ENCODE measurements at regions not wholly inside any gene's neighbourhood (a gene's known extent, or its start where the extent isn't known, plus 50 kb on each side); places are given as distances from the start of the nearest gene placed in this dataset.
"Not testable (repeated sequence)": the region's sequence is repeated elsewhere in the genome, so short reads cannot be mapped to it uniquely, and the experiment has no call there.

DNA sequence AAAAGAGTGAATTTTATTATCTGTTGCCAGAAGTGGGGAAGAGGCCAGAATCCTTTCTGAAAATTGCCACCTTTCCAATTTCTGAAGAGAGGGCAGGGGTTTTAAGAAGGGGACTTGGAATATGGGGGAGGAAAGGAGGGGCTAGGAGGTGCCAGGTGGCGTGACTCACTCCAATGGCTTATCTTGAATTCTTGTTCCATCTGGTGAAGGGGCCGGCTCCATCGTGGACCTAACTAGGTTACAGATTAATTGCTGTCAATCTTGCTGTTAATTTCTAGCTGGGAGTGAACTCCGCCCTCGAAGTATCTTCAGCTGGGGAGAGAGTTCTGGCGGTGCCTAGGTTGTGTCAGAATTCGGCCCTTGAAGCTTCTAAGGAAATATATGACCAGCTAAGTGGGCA lies 138.7 kb downstream of the YTHDC2 start:
- no peak for DNase-seq

DNA sequence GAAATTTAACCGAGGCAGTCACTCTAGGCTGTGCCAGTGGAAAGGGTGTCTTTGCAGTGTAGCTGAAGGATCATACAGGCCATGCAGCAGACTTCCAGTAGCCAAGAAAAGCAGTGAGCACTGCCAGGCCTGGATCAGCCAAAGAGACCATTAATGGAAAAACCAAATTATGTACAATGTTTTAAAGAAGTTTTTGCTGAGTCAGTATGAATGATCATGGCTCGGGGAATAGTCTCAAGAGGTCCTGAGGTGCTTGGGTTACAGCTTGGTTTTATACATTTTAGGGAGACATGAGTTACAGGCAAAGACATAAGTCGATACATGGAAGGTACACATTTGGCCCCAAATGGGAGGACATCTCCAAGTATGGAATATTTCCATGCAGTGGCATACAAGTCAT lies 141.3 kb downstream of the YTHDC2 start:
- DNase-seq: no peak

- DNase-seq: no peak
Measured at GRCh38 chr5:113660206-113660605, 146.7 kb downstream of the YTHDC2 start.

GRCh38 chr5:113660706-113661250 lies 147.3 kb downstream of the YTHDC2 start:
- DNase-seq: no peak

- no peak for DNase-seq
Measured at GRCh38 chr5:113663879-113664541, 150.5 kb downstream of the YTHDC2 start.

DNA sequence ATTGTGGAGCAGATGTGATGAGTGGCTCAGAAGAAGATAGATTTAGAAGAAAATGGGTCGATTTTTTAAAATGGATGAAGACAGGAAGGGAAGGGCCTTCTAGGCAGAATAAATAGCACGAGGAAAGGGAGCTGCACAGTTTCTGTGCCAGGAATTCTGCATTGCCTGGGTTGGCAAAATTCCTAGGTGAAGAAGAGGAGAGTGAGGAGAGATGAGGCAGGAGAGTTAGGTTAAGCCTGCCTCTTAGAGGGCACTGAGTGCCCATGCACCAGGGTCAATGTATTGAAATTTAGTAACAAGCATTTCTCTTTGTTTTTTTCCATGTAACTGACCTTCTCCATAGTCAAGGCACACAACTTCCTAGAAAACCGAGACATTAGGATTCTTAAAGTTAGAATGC lies 159.5 kb downstream of the YTHDC2 start:
- DNase-seq: no peak

DNA sequence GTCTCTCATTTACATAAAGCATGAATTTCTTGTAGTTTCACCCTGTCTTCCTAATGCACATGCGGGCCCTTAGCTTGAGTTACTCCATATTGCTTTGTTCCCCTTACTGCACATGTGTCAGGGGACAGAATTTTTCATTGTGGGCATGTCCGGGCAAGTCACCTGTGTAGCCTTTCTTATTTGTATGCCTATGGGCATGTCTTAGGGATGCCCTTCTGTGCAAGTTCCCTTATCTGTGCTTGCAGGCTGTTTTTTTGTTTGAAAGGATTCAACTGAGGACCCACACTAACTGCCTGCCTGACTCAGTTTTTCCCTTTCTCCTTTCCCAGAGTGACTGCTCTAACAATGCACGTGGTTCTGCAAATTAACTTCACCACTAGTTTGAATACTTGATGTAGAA lies 161.7 kb downstream of the YTHDC2 start:
- no peak for DNase-seq

- no peak for DNase-seq
Measured at GRCh38 chr5:113678202-113678601, 164.7 kb downstream of the YTHDC2 start.

DNA sequence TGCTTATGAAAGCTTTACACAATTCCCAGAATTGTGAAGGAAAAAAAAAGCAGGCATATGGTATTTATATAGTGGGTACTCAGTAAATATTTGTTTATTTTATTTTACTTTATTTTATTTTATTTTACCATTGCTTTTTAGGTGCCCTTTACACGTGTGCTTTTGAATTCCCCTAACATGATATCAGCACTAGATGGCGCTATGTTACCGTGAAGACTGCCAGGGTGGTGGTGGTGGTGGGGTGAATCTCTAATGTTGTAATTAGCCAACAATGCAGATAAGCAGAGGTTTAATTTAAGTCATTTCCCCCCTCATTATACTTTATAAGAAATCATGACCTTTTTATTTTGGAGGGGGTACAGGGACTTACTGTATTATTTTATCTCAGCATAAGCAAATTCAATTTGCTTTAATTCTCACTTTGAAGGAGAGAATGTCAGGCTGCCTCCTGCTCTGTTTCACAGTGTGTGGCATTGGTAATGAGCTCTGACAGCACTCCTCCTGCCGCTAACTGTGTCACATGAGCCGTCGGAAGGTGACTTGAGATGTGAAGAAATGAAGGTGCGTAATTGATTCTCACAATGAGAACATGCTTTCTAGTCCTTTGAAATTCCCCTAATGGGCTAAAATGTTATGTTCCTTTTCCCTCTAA lies 165.6 kb downstream of the YTHDC2 start:
- peak; percentile 58 for DNase-seq

DNA sequence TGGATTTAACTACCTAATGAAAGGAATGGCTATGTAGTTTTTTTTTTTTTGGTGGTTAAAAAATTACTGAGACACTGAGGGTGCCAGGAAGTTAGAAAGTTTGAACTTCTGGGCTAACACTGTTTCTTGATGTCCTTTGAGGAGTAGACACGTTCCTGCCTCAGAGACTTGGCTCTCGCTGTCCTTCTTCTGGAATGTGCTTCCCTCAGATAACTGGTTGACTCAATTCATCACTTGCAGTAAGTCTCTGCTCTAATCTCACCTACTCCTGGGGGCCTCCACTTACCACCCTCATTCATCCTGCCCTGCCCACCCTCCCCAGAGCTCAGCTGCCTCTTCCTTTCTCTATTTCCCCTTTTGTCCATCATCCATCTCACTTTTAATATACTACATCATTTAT lies 167.0 kb downstream of the YTHDC2 start:
- no peak for DNase-seq

DNA sequence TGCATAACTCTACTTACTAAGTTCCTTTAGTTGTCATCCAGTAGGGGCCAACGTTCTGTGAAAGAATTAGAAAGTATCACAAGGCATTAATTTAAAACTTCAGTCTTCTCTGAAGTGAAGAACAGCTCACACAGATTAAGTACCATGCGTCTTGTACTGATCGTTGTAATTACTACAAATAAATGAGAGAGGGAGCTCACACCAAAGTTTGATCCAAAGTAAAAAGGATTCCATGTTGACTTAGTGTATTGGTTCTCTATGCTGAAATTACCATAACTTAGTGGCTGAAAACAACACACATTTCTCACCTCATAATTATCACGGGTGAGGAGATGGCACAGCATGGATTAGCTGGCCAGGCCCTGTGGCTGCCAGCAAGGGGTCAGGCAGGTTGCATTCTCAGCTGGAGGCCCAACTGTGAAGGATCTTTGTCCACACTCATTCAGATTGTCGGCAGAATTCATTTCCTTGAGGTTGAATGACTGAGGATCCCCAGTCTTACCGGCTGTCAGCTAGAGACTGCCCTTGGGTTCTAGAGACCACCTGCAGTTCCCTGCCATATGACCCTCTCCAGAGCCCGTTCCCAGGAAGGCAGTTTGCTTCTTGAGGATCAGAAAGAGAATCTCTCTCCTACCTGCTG lies 169.1 kb downstream of the YTHDC2 start:
- no peak for DNase-seq

- no peak for DNase-seq
Measured at GRCh38 chr5:113683211-113683610, 169.7 kb downstream of the YTHDC2 start.

DNA sequence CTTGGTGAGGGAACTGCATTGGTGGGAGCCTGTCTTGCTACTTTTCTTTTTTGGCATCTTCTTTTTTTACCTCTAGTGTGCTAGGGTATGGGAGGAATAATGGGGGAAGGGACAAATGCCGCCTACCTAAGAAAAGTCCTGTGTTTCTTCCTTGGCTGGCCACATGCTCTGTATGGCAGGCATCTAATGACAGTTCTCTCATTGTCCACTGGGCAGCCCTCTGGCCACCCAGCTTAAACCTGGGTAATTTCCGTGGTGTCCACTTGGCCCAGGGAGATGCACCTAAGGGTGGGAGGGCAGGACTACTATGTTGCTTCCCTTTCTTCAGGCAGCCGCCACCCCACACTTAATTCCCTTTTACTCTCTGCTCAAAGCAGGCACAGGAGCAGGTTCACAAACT lies 173.1 kb downstream of the YTHDC2 start:
- no peak for DNase-seq

- no peak for DNase-seq
Measured at GRCh38 chr5:113689647-113690046, 176.2 kb downstream of the YTHDC2 start.

DNA sequence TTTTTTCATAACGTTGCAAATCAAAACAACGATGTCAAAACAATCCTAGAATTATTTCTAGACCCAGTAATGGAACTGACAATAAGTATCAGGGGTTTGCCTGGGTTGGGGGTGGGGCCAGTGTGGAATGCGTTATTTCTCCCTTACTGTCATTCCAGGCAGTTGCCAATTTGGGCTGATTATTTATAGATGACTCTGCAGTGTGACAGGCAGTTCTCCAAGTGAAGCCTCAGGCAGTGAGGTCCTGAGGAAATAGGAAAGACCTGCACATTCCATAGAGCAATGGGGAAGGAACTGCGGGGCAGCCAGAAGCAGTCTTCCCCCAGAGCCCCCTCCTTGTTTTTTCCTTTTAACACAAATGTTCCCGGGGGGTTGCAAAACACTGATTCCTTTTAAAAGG lies 179.0 kb downstream of the YTHDC2 start:
- DNase-seq: no peak

- DNase-seq: no peak
Measured at GRCh38 chr5:113692891-113693457, 179.5 kb downstream of the YTHDC2 start.

DNA sequence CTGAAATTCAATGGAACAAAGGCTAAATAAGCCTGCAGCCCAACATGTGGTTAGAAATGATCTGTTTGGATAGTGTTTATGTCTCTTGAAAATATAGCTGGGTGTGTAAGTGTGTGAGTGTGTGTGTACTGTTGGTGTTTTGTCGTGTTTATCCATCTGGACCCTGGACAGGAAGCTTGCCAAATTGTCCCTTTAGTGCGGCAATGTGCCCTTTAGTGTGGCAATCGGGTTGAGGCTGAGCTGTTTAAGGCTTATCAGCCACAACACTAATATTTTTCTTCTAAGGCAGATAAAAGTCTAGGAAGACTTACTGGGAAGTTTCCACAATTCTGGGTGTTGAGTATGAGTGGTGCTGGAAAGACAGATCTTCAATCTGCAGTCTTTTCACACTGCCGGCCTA lies 180.2 kb downstream of the YTHDC2 start:
- DNase-seq: no peak

GRCh38 chr5:113694576-113694975 lies 181.1 kb downstream of the YTHDC2 start:
- no peak for DNase-seq

- DNase-seq: no peak
Measured at GRCh38 chr5:113703266-113703665, 189.8 kb downstream of the YTHDC2 start.

GRCh38 chr5:113705657-113706056 lies 192.2 kb downstream of the YTHDC2 start:
- DNase-seq: no peak

DNA sequence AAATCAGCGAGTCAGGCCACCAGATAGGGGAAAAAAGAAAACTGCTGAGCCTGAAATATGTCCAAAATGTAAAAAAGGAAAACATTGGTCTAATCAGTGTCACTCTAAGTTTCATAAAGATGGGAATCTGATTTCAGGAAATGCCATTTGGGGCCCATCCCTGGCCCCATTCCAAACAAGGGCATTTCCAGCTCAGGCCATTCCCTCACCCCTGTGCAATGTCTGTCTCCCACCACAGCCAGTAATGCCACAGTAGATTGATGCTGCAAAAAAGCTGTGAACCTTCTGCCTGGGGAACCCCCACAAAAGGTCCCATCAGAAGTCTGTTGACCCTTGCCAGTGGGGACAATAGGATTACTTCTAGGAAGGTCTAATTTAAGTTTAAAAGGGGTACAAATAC lies 199.6 kb downstream of the YTHDC2 start:
- no peak for DNase-seq

DNA sequence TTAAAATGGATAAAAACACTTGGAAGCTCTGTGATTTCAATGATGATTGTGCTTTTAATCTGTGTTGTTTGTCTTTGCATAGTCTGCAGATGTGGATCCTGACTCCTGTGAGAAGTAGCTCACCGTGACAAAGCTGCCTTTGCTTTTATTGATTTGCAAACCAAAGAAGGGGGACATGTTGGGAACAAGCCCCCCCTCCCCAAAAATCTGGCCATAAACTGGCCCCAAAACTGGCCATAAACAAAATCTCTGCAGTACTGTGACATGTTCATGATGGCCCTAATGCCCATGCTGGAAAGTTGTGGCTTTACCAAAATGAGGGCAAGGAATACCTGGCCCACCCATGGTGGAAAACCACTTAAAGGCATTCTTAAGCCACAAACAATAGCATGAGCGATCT lies 202.4 kb downstream of the YTHDC2 start:
- DNase-seq: not testable (repeated sequence)

DNA sequence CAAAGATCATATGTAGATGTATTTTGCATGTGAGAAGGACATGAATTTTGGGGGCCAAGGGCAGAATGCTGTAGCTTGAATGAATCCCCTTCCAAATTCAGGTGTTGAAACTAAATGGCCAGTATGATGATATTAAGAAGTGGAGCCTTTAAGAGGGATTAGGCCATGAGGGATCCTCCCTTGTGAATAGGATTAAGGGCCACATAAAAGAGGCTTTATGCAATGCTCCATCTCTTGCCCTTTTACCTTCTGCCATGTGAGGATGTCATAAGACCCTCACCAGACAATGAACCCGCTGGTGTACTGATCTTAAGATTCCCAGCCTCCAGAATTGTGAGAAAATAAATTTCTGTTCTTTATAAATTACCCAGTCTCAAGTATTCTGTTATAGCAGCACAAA lies 206.1 kb downstream of the YTHDC2 start:
- DNase-seq: no peak

GRCh38 chr5:113721171-113721570 lies 207.7 kb downstream of the YTHDC2 start:
- DNase-seq: no peak
